ENCODE measurements at regions not wholly inside any gene's neighbourhood (a gene's known extent, or its start where the extent isn't known, plus 50 kb on each side); places are given as distances from the start of the nearest gene placed in this dataset.
"Not testable (repeated sequence)": the region's sequence is repeated elsewhere in the genome, so short reads cannot be mapped to it uniquely, and the experiment has no call there.

GRCh38 chr15:70235347-70235746, 137.6 kb upstream of the TLE3 start:
- TF ChIP-seq CTCF (IDR thresholded peaks at IDR 0.05; ENCODE audit: partially characterized antibody, unreplicated experiment), result no peak
- Mint-ChIP-seq H3K27me3 (ENCODE audit: unreplicated experiment) (no peaks in the 10 kb centered on the region), H3K4me3 (ENCODE audit: unreplicated experiment) (no peak overlapping the region)

GRCh38 chr15:70234256-70234905, 136.7 kb upstream of the TLE3 start:
- peaks cover 13% of the 10 kb centered on the region for H3K36me3 Mint-ChIP-seq (ENCODE audit: unreplicated experiment)
- peaks cover 5% of the 10 kb centered on the region for H3K9me3 Mint-ChIP-seq (ENCODE audit: unreplicated experiment)
- TF ChIP-seq CTCF (IDR thresholded peaks at IDR 0.05; ENCODE audit: partially characterized antibody, unreplicated experiment), result no peak
- no peak for DNase-seq
- no peak overlapping the region for H3K27ac Mint-ChIP-seq (ENCODE audit: unreplicated experiment)
- H3K27me3 Mint-ChIP-seq (ENCODE audit: unreplicated experiment), result no peaks in the 10 kb centered on the region
- H3K4me1 Mint-ChIP-seq (ENCODE audit: low read depth, unreplicated experiment), result no peaks in the 10 kb centered on the region
- no peak overlapping the region for H3K4me3 Mint-ChIP-seq (ENCODE audit: unreplicated experiment)

More at GRCh38 chr15:70235347-70235746, 137.6 kb upstream of the TLE3 start:
- no peak overlapping the region for H3K27ac Mint-ChIP-seq (ENCODE audit: unreplicated experiment)
- no peak for DNase-seq
- H3K4me1 Mint-ChIP-seq (ENCODE audit: low read depth, unreplicated experiment), result no peaks in the 10 kb centered on the region
- peaks cover 7% of the 10 kb centered on the region for H3K36me3 Mint-ChIP-seq (ENCODE audit: unreplicated experiment)
- peaks cover 3% of the 10 kb centered on the region for H3K9me3 Mint-ChIP-seq (ENCODE audit: unreplicated experiment)

GRCh38 chr15:70231484-70231883, 133.8 kb upstream of the TLE3 start:
- peaks cover 5% of the 10 kb centered on the region for H3K9me3 Mint-ChIP-seq (ENCODE audit: unreplicated experiment)
- TF ChIP-seq CTCF (IDR thresholded peaks at IDR 0.05; ENCODE audit: partially characterized antibody, unreplicated experiment), result no peak
- H3K27me3 Mint-ChIP-seq (ENCODE audit: unreplicated experiment), result no peaks in the 10 kb centered on the region
- H3K4me1 Mint-ChIP-seq (ENCODE audit: low read depth, unreplicated experiment), result no peaks in the 10 kb centered on the region
- DNase-seq, result no peak
- H3K36me3 Mint-ChIP-seq (ENCODE audit: unreplicated experiment), result peaks cover 16% of the 10 kb centered on the region
- H3K4me3 Mint-ChIP-seq (ENCODE audit: unreplicated experiment), result no peak overlapping the region
- no peak overlapping the region for H3K27ac Mint-ChIP-seq (ENCODE audit: unreplicated experiment)

GRCh38 chr15:70227918-70228317, 130.2 kb upstream of the TLE3 start:
- not testable (repeated sequence) for DNase-seq; H3K4me3 Mint-ChIP-seq (ENCODE audit: unreplicated experiment); H3K27me3 Mint-ChIP-seq (ENCODE audit: unreplicated experiment); H3K9me3 Mint-ChIP-seq (ENCODE audit: unreplicated experiment); H3K27ac Mint-ChIP-seq (ENCODE audit: unreplicated experiment); H3K4me1 Mint-ChIP-seq (ENCODE audit: low read depth, unreplicated experiment)
- peaks cover 16% of the 10 kb centered on the region for H3K36me3 Mint-ChIP-seq (ENCODE audit: unreplicated experiment)

- no peaks in the 10 kb centered on the region for H3K4me1 Mint-ChIP-seq (ENCODE audit: low read depth, unreplicated experiment)
- no peak overlapping the region for H3K27ac Mint-ChIP-seq (ENCODE audit: unreplicated experiment)
- no peak overlapping the region for H3K4me3 Mint-ChIP-seq (ENCODE audit: unreplicated experiment)
- TF ChIP-seq CTCF (IDR thresholded peaks at IDR 0.05; ENCODE audit: partially characterized antibody, unreplicated experiment), result no peak
- peaks cover 16% of the 10 kb centered on the region for H3K36me3 Mint-ChIP-seq (ENCODE audit: unreplicated experiment)
- H3K27me3 Mint-ChIP-seq (ENCODE audit: unreplicated experiment), result no peaks in the 10 kb centered on the region
- no peak for DNase-seq
- H3K9me3 Mint-ChIP-seq (ENCODE audit: unreplicated experiment), result peaks cover 2% of the 10 kb centered on the region
These were observed 129.4 kb upstream of the TLE3 start for GRCh38 chr15:70227147-70227546.
